ENCODE measurements at regions not wholly inside any gene's neighbourhood (a gene's known extent, or its start where the extent isn't known, plus 50 kb on each side); places are given as distances from the start of the nearest gene placed in this dataset.
"Not testable (repeated sequence)": the region's sequence is repeated elsewhere in the genome, so short reads cannot be mapped to it uniquely, and the experiment has no call there.

- 93 to 97% (median 97%) methylated on average over 3 of the region's 3 CpGs for WGBS, 5 donors
- no peak for TF ChIP-seq POLR2AphosphoS5 (IDR thresholded peaks at IDR 0.05)
- TF ChIP-seq CTCF (IDR thresholded peaks at IDR 0.05 in 8 of 11, conservative IDR thresholded peaks at IDR 0.05 in 3 of 11): no peak
- TF ChIP-seq POLR2A (IDR thresholded peaks at IDR 0.05): no peak
- no peak overlapping the region for H3K4me3 ChIP-seq
- H3K27ac ChIP-seq: no peak overlapping the region
- DNase-seq: no peak
- no peaks in the 10 kb centered on the region for H3K9me3 ChIP-seq
- H3K27me3 ChIP-seq (replicated peaks in 1 of 7): no peaks in the 10 kb centered on the region
- intact Hi-C loops (cut with DNase I; ENCODE audit: low total_unique reads): no loop called here
- H3K4me1 ChIP-seq: no peaks in the 10 kb centered on the region
- no peaks in the 10 kb centered on the region for H3K36me3 ChIP-seq
Observed at GRCh38 chr14:40028991-40029390, 596.8 kb upstream of the FBXO33 start.

DNA sequence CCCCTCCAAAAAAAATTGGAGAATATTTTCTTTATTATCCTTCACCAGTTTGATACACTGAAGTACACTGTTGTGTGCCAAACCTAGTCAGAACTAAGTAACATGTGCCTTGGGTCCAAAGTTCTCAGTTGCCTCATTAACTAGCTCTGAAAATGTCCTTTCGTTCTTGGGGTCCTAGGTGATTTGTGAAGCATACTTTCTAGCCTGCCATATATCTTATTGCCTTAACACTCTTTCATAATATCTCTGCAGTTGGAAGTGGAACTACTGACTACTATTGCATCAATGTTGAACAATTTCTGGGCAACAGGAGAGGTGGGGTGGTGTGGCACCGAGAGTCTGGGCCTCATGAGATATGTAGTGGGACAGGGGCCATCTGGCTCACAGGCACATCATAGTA, 592.9 kb upstream of the FBXO33 start:
- intact Hi-C loops (cut with DNase I; ENCODE audit: low total_unique reads): no loop called here
- H3K4me3 ChIP-seq: no peak overlapping the region
- 72 to 93% (median 92%) methylated on average over 2 of the region's 2 CpGs for WGBS, 5 donors
- no peak for DNase-seq
- no peaks in the 10 kb centered on the region for H3K27me3 ChIP-seq (replicated peaks in 1 of 7)
- TF ChIP-seq CTCF (IDR thresholded peaks at IDR 0.05 in 8 of 11, conservative IDR thresholded peaks at IDR 0.05 in 3 of 11): no peak
- TF ChIP-seq POLR2A (IDR thresholded peaks at IDR 0.05): no peak
- no peak for TF ChIP-seq POLR2AphosphoS5 (IDR thresholded peaks at IDR 0.05)
- H3K9me3 ChIP-seq: no peaks in the 10 kb centered on the region
- no peaks in the 10 kb centered on the region for H3K36me3 ChIP-seq
- H3K27ac ChIP-seq: no peak overlapping the region
- H3K4me1 ChIP-seq: no peaks in the 10 kb centered on the region

GRCh38 chr14:40010961-40011360, 578.7 kb upstream of the FBXO33 start:
- no peak overlapping the region for H3K27ac ChIP-seq
- intact Hi-C loops (cut with DNase I; ENCODE audit: low total_unique reads): no loop called here
- 74 to 78% (median 76%) methylated on average over 3 of the region's 3 CpGs for WGBS, 5 donors

GRCh38 chr14:40009771-40010170, 577.5 kb upstream of the FBXO33 start:
- Histone ChIP-seq H3K9me3 (no peaks in the 10 kb centered on the region), H3K27me3 (replicated peaks in 1 of 7) (no peaks in the 10 kb centered on the region), H3K27ac (no peak overlapping the region), H3K4me1 (no peaks in the 10 kb centered on the region), H3K4me3 (no peak overlapping the region), H3K36me3 (no peaks in the 10 kb centered on the region)
- peak; percentile 34 for DNase-seq
- intact Hi-C loops (cut with DNase I; ENCODE audit: low total_unique reads): no loop called here
- no peak for TF ChIP-seq CTCF (IDR thresholded peaks at IDR 0.05 in 8 of 11, conservative IDR thresholded peaks at IDR 0.05 in 3 of 11)
- TF ChIP-seq POLR2AphosphoS5 (IDR thresholded peaks at IDR 0.05): no peak
- no peak for TF ChIP-seq POLR2A (IDR thresholded peaks at IDR 0.05)
- 72 to 88% (median 87%) methylated on average over 3 to 4 of the region's 4 CpGs for WGBS, 5 donors

More at GRCh38 chr14:40010961-40011360, 578.7 kb upstream of the FBXO33 start:
- H3K27me3 ChIP-seq (replicated peaks in 1 of 7): no peaks in the 10 kb centered on the region
- no peaks in the 10 kb centered on the region for H3K4me1 ChIP-seq
- H3K9me3 ChIP-seq: no peaks in the 10 kb centered on the region
- no peaks in the 10 kb centered on the region for H3K36me3 ChIP-seq
- no peak for DNase-seq
- TF ChIP-seq CTCF (IDR thresholded peaks at IDR 0.05 in 8 of 11, conservative IDR thresholded peaks at IDR 0.05 in 3 of 11): no peak
- TF ChIP-seq POLR2A (IDR thresholded peaks at IDR 0.05): no peak
- no peak for TF ChIP-seq POLR2AphosphoS5 (IDR thresholded peaks at IDR 0.05)
- no peak overlapping the region for H3K4me3 ChIP-seq

DNA sequence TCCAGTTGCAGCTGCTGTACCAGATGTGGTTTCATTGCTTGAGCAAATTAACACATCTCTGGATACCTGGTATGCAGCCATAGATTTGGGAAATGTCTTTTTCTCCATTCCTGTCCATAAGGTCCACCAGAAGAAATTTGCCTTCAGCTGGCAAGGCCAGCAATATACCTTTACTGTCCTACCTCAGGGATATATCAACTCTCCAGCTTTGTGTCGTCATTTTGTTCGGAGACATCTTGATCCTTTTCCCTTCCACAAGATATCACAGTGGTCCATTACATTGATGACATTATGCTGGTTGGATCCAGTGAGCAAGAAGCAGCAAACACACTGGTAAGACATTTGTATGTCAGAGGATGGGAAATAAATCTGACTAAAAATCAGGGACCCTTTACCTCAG, 576.1 kb upstream of the FBXO33 start:
- H3K36me3 ChIP-seq; intact Hi-C loops (cut with DNase I; ENCODE audit: low total_unique reads): not testable (repeated sequence)
- 90 to 97% (median 93%) methylated on average over 2 of the region's 2 CpGs for WGBS, 5 donors

More for the DNA sequence above, 576.1 kb upstream of the FBXO33 start:
- not testable (repeated sequence) for H3K4me1 ChIP-seq; H3K9me3 ChIP-seq; H3K27ac ChIP-seq; H3K4me3 ChIP-seq; DNase-seq; H3K27me3 ChIP-seq (replicated peaks in 1 of 7)
